Skeletal muscle tissue (tissue), 3 donors: ENCODE measurements at regions not wholly inside any gene's neighbourhood (a gene's known extent, or its start where the extent isn't known, plus 50 kb on each side); places are given as distances from the start of the nearest gene placed in this dataset.
"Not testable (repeated sequence)": the region's sequence is repeated elsewhere in the genome, so short reads cannot be mapped to it uniquely, and the experiment has no call there.

Experiments used
- H3K27ac ChIP-seq: one replicate; pipeline ENCODE4 v1.7.0; 2013; ENCODE audit warnings: mild to moderate bottlenecking, low read depth, low read length, inconsistent platforms
- H3K27me3 ChIP-seq, 3 donors: one replicate each; pipeline ENCODE4 v1.7.0; 2013; ENCODE audit warnings: low read length in 3 of 3; ENCODE audit not compliant: control insufficient read depth in 3 of 3, insufficient read depth in 3 of 3
- H3K36me3 ChIP-seq, 3 donors: one replicate each; pipeline ENCODE4 v1.7.0; 2013; ENCODE audit warnings: low read length in 3 of 3; ENCODE audit not compliant: control insufficient read depth in 3 of 3, insufficient read depth in 3 of 3
- H3K4me1 ChIP-seq, 3 donors: one replicate each; pipeline ENCODE4 v1.7.0; 2013; ENCODE audit warnings: low read length in 3 of 3, mild to moderate bottlenecking in 3 of 3; ENCODE audit not compliant: control insufficient read depth in 3 of 3, insufficient read depth in 3 of 3
- H3K4me3 ChIP-seq, 3 donors: one replicate each; pipeline ENCODE4 v1.7.0; 2013; ENCODE audit warnings: low read length in 3 of 3
- H3K9ac ChIP-seq, 3 donors: one replicate each; pipeline ENCODE4 v1.7.0; 2013; ENCODE audit warnings: low read length in 3 of 3, mild to moderate bottlenecking in 3 of 3, moderate library complexity in 2 of 3, low read depth in 1 of 3
- H3K9me3 ChIP-seq, 3 donors: one replicate each; pipeline ENCODE4 v1.7.0; 2013; ENCODE audit warnings: low read length in 3 of 3; ENCODE audit not compliant: control insufficient read depth in 3 of 3
- donor health status: Osteomylitis.

GRCh38 chr10:23585186-23585585 lies 146.3 kb downstream of the OTUD1 start:
- H3K27ac ChIP-seq, result no peak overlapping the region
- H3K36me3 ChIP-seq, result no peaks in the 10 kb centered on the region
- no peak overlapping the region for H3K4me3 ChIP-seq
- H3K9ac ChIP-seq, result no peak overlapping the region
- no peaks in the 10 kb centered on the region for H3K9me3 ChIP-seq
- H3K27me3 ChIP-seq, result no peaks in the 10 kb centered on the region
- H3K4me1 ChIP-seq, result no peaks in the 10 kb centered on the region

- Histone ChIP-seq H3K36me3 (no peaks in the 10 kb centered on the region), H3K27me3 (no peaks in the 10 kb centered on the region)
These were observed 146.8 kb downstream of the OTUD1 start for GRCh38 chr10:23585666-23586065.

GRCh38 chr10:23595278-23595677 lies 156.4 kb downstream of the OTUD1 start:
- H3K27me3 ChIP-seq, H3K9ac ChIP-seq, H3K4me3 ChIP-seq, H3K36me3 ChIP-seq, H3K27ac ChIP-seq, H3K9me3 ChIP-seq, H3K4me1 ChIP-seq: not testable (repeated sequence)

More at GRCh38 chr10:23585666-23586065, 146.8 kb downstream of the OTUD1 start:
- Histone ChIP-seq H3K4me3 (no peak overlapping the region), H3K9ac (no peak overlapping the region), H3K9me3 (no peaks in the 10 kb centered on the region), H3K27ac (no peak overlapping the region), H3K4me1 (no peaks in the 10 kb centered on the region)

- Histone ChIP-seq H3K9ac (no peak overlapping the region), H3K27me3 (no peaks in the 10 kb centered on the region), H3K36me3 (no peaks in the 10 kb centered on the region), H3K27ac (no peak overlapping the region), H3K4me3 (no peak overlapping the region), H3K9me3 (no peaks in the 10 kb centered on the region), H3K4me1 (no peaks in the 10 kb centered on the region)
These were observed 165.7 kb downstream of the OTUD1 start for GRCh38 chr10:23604613-23605012.

- H3K9ac ChIP-seq, result no peak overlapping the region
- no peaks in the 10 kb centered on the region for H3K36me3 ChIP-seq
- H3K27ac ChIP-seq, result no peak overlapping the region
- H3K4me3 ChIP-seq, result no peak overlapping the region
- no peaks in the 10 kb centered on the region for H3K4me1 ChIP-seq
- H3K9me3 ChIP-seq, result no peaks in the 10 kb centered on the region
- no peaks in the 10 kb centered on the region for H3K27me3 ChIP-seq
These were observed 167.6 kb downstream of the OTUD1 start for GRCh38 chr10:23606456-23606855.

- Histone ChIP-seq H3K9me3 (no peaks in the 10 kb centered on the region), H3K36me3 (no peaks in the 10 kb centered on the region), H3K4me3 (no peak overlapping the region), H3K4me1 (no peaks in the 10 kb centered on the region), H3K9ac (no peak overlapping the region), H3K27ac (no peak overlapping the region), H3K27me3 (no peaks in the 10 kb centered on the region)
These were observed 170.1 kb downstream of the OTUD1 start for GRCh38 chr10:23608926-23609325.

GRCh38 chr10:23610626-23611307 lies 171.9 kb downstream of the OTUD1 start:
- H3K4me3 ChIP-seq, result no peak overlapping the region
- no peak overlapping the region for H3K27ac ChIP-seq
- H3K36me3 ChIP-seq, result no peaks in the 10 kb centered on the region
- H3K4me1 ChIP-seq, result no peaks in the 10 kb centered on the region
- no peak overlapping the region for H3K9ac ChIP-seq
- no peaks in the 10 kb centered on the region for H3K9me3 ChIP-seq
- H3K27me3 ChIP-seq, result no peaks in the 10 kb centered on the region

- no peak overlapping the region for H3K27ac ChIP-seq
- H3K9ac ChIP-seq, result no peak overlapping the region
- H3K36me3 ChIP-seq, result no peaks in the 10 kb centered on the region
- no peaks in the 10 kb centered on the region for H3K4me1 ChIP-seq
- no peaks in the 10 kb centered on the region for H3K27me3 ChIP-seq
- no peak overlapping the region for H3K4me3 ChIP-seq
- no peaks in the 10 kb centered on the region for H3K9me3 ChIP-seq
These were observed 172.6 kb downstream of the OTUD1 start for GRCh38 chr10:23611308-23612029.

GRCh38 chr10:23613900-23614299 lies 175.0 kb downstream of the OTUD1 start:
- Histone ChIP-seq H3K27ac (no peak overlapping the region), H3K27me3 (no peaks in the 10 kb centered on the region), H3K9ac (no peak overlapping the region), H3K9me3 (no peaks in the 10 kb centered on the region), H3K4me3 (no peak overlapping the region), H3K4me1 (no peaks in the 10 kb centered on the region), H3K36me3 (no peaks in the 10 kb centered on the region)

GRCh38 chr10:23614483-23614882 lies 175.6 kb downstream of the OTUD1 start:
- H3K4me1 ChIP-seq, result no peaks in the 10 kb centered on the region
- no peaks in the 10 kb centered on the region for H3K27me3 ChIP-seq
- no peaks in the 10 kb centered on the region for H3K9me3 ChIP-seq
- H3K36me3 ChIP-seq, result no peaks in the 10 kb centered on the region
- no peak overlapping the region for H3K4me3 ChIP-seq
- no peak overlapping the region for H3K9ac ChIP-seq
- H3K27ac ChIP-seq, result no peak overlapping the region
